Thyroid gland (tissue), 4 donors: ENCODE measurements at regions not wholly inside any gene's neighbourhood (a gene's known extent, or its start where the extent isn't known, plus 50 kb on each side); places are given as distances from the start of the nearest gene placed in this dataset.

ENCODE experiments used
- POLR2A ChIP-seq, 2 donors: fragments of 450-650 bp; IDR thresholded peaks; one replicate each; pipeline ENCODE4 v1.6.1; 2017; ENCODE audit warnings: antibody characterized with exemption in 2 of 2, mild to moderate bottlenecking in 2 of 2, moderate library complexity in 1 of 2
- TF ChIP-seq, protein P1 (sequence below), 6 experiments: fragments of 200-600 bp in 3 of 6; fragments of 450-650 bp in 3 of 6; sonication (generic) in 3 of 6; IDR thresholded peaks; one replicate each; pipeline ENCODE4 v1.5.1; 2016 to 2019; ENCODE audit warnings: antibody characterized with exemption in 6 of 6, mild to moderate bottlenecking in 2 of 6, inconsistent platforms in 1 of 6, moderate library complexity in 1 of 6

DNA sequence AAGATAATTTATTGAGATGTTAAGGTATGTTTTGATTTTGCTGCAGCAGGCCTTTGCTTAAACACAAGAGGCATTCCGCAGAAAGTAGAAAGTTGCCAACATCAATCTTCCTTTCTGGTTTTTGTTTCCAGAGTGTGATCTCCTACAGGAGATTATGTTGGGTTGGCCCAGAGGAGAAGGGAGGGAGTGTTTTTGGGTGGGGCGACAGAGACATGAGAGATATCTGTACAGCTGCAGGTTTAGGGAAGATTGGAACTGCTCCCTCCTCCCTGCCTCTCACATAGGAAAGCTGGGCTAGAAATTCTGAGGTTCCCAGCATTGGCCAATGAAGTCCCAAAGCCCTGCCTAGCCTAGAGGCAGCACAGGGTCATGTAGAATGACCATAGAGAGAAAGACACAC, 211.0 kb downstream of the CEMIP2 start:
- TF ChIP-seq, protein P1, sequence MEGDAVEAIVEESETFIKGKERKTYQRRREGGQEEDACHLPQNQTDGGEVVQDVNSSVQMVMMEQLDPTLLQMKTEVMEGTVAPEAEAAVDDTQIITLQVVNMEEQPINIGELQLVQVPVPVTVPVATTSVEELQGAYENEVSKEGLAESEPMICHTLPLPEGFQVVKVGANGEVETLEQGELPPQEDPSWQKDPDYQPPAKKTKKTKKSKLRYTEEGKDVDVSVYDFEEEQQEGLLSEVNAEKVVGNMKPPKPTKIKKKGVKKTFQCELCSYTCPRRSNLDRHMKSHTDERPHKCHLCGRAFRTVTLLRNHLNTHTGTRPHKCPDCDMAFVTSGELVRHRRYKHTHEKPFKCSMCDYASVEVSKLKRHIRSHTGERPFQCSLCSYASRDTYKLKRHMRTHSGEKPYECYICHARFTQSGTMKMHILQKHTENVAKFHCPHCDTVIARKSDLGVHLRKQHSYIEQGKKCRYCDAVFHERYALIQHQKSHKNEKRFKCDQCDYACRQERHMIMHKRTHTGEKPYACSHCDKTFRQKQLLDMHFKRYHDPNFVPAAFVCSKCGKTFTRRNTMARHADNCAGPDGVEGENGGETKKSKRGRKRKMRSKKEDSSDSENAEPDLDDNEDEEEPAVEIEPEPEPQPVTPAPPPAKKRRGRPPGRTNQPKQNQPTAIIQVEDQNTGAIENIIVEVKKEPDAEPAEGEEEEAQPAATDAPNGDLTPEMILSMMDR (IDR thresholded peaks at IDR 0.05), result no peak
- TF ChIP-seq POLR2A (IDR thresholded peaks at IDR 0.05), result no peak
